HCT116 (cell line): ENCODE measurements at regions not wholly inside any gene's neighbourhood (a gene's known extent, or its start where the extent isn't known, plus 50 kb on each side); places are given as distances from the start of the nearest gene placed in this dataset.

Source experiments
- ATAC-seq: fragments of 200-7000 bp; cut with Tn5 transposase; 2 replicates; pipeline ENCODE4 v1.9.1; 2020; ENCODE audit warnings: mild to moderate bottlenecking, moderate library complexity
- BruUV-seq: library from RNA; stranded (reverse); fragments of 400-500 nt; replicated peaks from 2 replicates; lab custom pipeline; 2021; lab: Mats Ljungman, UMichigan
- CTCF ChIA-PET: fragments of 300-600 bp; sonication (Branson Sonifier 250); formaldehyde crosslinking; loops from one replicate; lab custom pipeline; 2021; ENCODE audit warnings: antibody characterized with exemption; lab: Charles Lee
- POLR2A ChIA-PET: fragments of 300-600, 350-600 bp; sonication (Branson Sonifier 250); formaldehyde crosslinking; loops from one replicate; lab custom pipeline; 2021; ENCODE audit warnings: antibody characterized with exemption; lab: Charles Lee
- RAD21 ChIA-PET, 2 experiments: fragments of 300-600 bp; sonication (Branson Sonifier 250); formaldehyde crosslinking; loops; one replicate each; lab custom pipeline; 2023; ENCODE audit warnings: low total read pairs in 2 of 2; ENCODE audit not compliant: uncharacterized antibody in 2 of 2, unreplicated experiment in 2 of 2, low non-redundant PET in 1 of 2; lab: Charles Lee
- DNase-seq: peaks from one replicate; pipeline ENCODE4 v3.0.0-alpha.2; 2010; ENCODE audit warnings: low read depth, low spot score
- H2AFZ ChIP-seq: fragments of 200-600 bp; shearing (Covaris generic), sonication (generic); 2 replicates; pipeline ENCODE4 v1.6.1; 2017; ENCODE audit warnings: low read depth, mixed run types, mixed read lengths, antibody characterized with exemption, low read length; ENCODE audit not compliant: poor library complexity, severe bottlenecking
- H3K27ac ChIP-seq: 2 replicates; pipeline ENCODE4 v1.5.1; 2012; ENCODE audit warnings: low read depth, low read length
- H3K27me3 ChIP-seq: fragments of 200-600 bp; sonication (generic); 2 replicates; pipeline ENCODE4 v1.6.1; 2016; ENCODE audit warnings: mixed run types, low read length, mixed read lengths; ENCODE audit not compliant: insufficient read depth
- H3K36me3 ChIP-seq, 2 experiments: fragments of 200-500 bp in 1 of 2; fragments of 200-600 bp in 1 of 2; sonication (Bioruptor generic) in 1 of 2; sonication (generic) in 1 of 2; 2 replicates each; pipeline versions ENCODE4 v1.5.1 to v1.6.1; 2014 to 2016; ENCODE audit warnings: low read length in 2 of 2, inconsistent platforms in 1 of 2, mixed read lengths in 1 of 2, mixed run types in 1 of 2; ENCODE audit not compliant: insufficient read depth in 2 of 2, control insufficient read depth in 1 of 2
- H3K4me1 ChIP-seq, 2 experiments: fragments of 200-600 bp in 1 of 2; sonication (generic) in 1 of 2; 2 replicates each; pipeline versions ENCODE4 v1.5.1 to v1.6.1; 2012 to 2017; ENCODE audit warnings: low read length in 2 of 2, inconsistent platforms in 1 of 2, mild to moderate bottlenecking in 1 of 2, mixed read lengths in 1 of 2, mixed run types in 1 of 2, moderate library complexity in 1 of 2; ENCODE audit not compliant: insufficient read depth in 2 of 2, control insufficient read depth in 1 of 2
- H3K4me2 ChIP-seq: fragments of 200-600 bp; sonication (generic); 2 replicates; pipeline ENCODE4 v1.6.1; 2017; ENCODE audit warnings: mixed run types, low read length, mixed read lengths
- H3K4me3 ChIP-seq, 2 experiments: fragments of 200-600 bp in 1 of 2; sonication (generic) in 1 of 2; replicated peaks in 1 of 2; 2 replicates each; pipeline ENCODE4 v1.5.1; 2011 to 2016; ENCODE audit warnings: low read length in 2 of 2, control low read depth in 1 of 2, low read depth in 1 of 2, mild to moderate bottlenecking in 1 of 2, mixed read lengths in 1 of 2, mixed run types in 1 of 2
- H3K79me2 ChIP-seq: fragments of 200-600 bp; sonication (generic); 2 replicates; pipeline ENCODE4 v1.6.1; 2017; ENCODE audit warnings: mild to moderate bottlenecking, mixed run types, low read length, moderate library complexity, mixed read lengths; ENCODE audit not compliant: insufficient read depth
- H3K9ac ChIP-seq: fragments of 200-600 bp; sonication (generic); 2 replicates; pipeline ENCODE4 v1.6.1; 2016; ENCODE audit warnings: low read length, mixed read lengths
- H3K9me2 ChIP-seq: fragments of 200-600 bp; sonication (generic), shearing (Covaris generic); 2 replicates; pipeline ENCODE4 v1.6.1; 2017; ENCODE audit warnings: mixed run types, mild to moderate bottlenecking, moderate library complexity; ENCODE audit not compliant: insufficient read depth
- H3K9me3 ChIP-seq, 2 experiments: fragments of 200-500 bp in 1 of 2; fragments of 200-600 bp in 1 of 2; sonication (Bioruptor generic) in 1 of 2; sonication (generic) in 1 of 2; 2 replicates each; pipeline ENCODE4 v1.6.1; 2014 to 2017; ENCODE audit warnings: low read length in 2 of 2, mixed read lengths in 2 of 2, inconsistent platforms in 1 of 2, low read depth in 1 of 2, mild to moderate bottlenecking in 1 of 2, mixed run types in 1 of 2, moderate library complexity in 1 of 2; ENCODE audit not compliant: control insufficient read depth in 1 of 2, insufficient read depth in 1 of 2
- H4K20me1 ChIP-seq: fragments of 200-600 bp; sonication (generic), shearing (Covaris generic); 2 replicates; pipeline ENCODE4 v1.6.1; 2017; ENCODE audit warnings: mixed run types, mild to moderate bottlenecking, moderate library complexity; ENCODE audit not compliant: insufficient read depth
- ATF3 ChIP-seq: IDR thresholded peaks from 2 replicates; pipeline ENCODE4 v1.6.1; 2012
- EGR1 ChIP-seq: IDR thresholded peaks from 2 replicates; pipeline ENCODE4 v1.6.1; 2012; ENCODE audit warnings: low read depth
- FOSL1 ChIP-seq: IDR thresholded peaks from 2 replicates; pipeline ENCODE4 v1.6.1; 2012; ENCODE audit warnings: low read depth
- JUND ChIP-seq: IDR thresholded peaks from 2 replicates; pipeline ENCODE4 v1.6.1; 2012
- MAX ChIP-seq: IDR thresholded peaks from 2 replicates; pipeline ENCODE4 v1.6.1; 2012
- POLR2A ChIP-seq: IDR thresholded peaks from 2 replicates; pipeline ENCODE4 v1.7.0; 2011; ENCODE audit warnings: borderline replicate concordance; ENCODE audit not compliant: insufficient read depth, insufficient read length; ENCODE audit errors: extremely low read depth
- POLR2AphosphoS5 ChIP-seq: IDR thresholded peaks from 2 replicates; pipeline ENCODE4 v1.6.1; 2011; ENCODE audit warnings: mild to moderate bottlenecking, low read depth, low read length, moderate library complexity
- RAD21 ChIP-seq: IDR thresholded peaks from 2 replicates; pipeline ENCODE4 v1.6.1; 2012; ENCODE audit warnings: low read depth, mild to moderate bottlenecking
- REST ChIP-seq: IDR thresholded peaks from 2 replicates; pipeline ENCODE4 v1.6.1; 2012; ENCODE audit warnings: low read depth
- TCF7L2 ChIP-seq: IDR thresholded peaks from 2 replicates; pipeline ENCODE4 v1.7.0; 2011; ENCODE audit warnings: borderline replicate concordance, inconsistent platforms; ENCODE audit not compliant: insufficient read depth, insufficient read length; ENCODE audit errors: extremely low read depth
- ZBTB33 ChIP-seq: IDR thresholded peaks from 2 replicates; pipeline ENCODE4 v1.6.1; 2011; ENCODE audit warnings: mild to moderate bottlenecking, low read length, moderate library complexity; ENCODE audit not compliant: insufficient replicate concordance; ENCODE audit errors: extremely low read depth
- ZFX ChIP-seq: fragments of 450-650 bp; IDR thresholded peaks from 2 replicates; pipeline ENCODE4 v1.6.1; 2017
- intact Hi-C: fragments of 100-400 bp; cut with micrococcal nuclease; formaldehyde crosslinking; loops from 2 replicates; pipeline ENCODE4 v1.10.0; 2022

- intact Hi-C loops = loop anchor here (10.0 kb wide), 1 partner anchor 704 kb away; no protein-coding TSS in a partner anchor
- H3K9me3 ChIP-seq = no peaks in the 10 kb centered on the region
- H2AFZ ChIP-seq = no peak overlapping the region
- no peaks in the 10 kb centered on the region for H3K9me2 ChIP-seq
- ATAC-seq = no peak
- H3K4me3 ChIP-seq = no peak overlapping the region
- no peak overlapping the region for H3K27ac ChIP-seq
- TF ChIP-seq ZFX = no peak
- no peak for DNase-seq
- H3K27me3 ChIP-seq = no peaks in the 10 kb centered on the region
- H3K4me1 ChIP-seq = no peaks in the 10 kb centered on the region
- ChIA-PET RAD21 (no interaction called here), POLR2A (no interaction called here), CTCF (no interaction called here)
- H3K4me2 ChIP-seq = no peak overlapping the region
- BruUV-seq = no TSS peak
- H3K36me3 ChIP-seq = no peaks in the 10 kb centered on the region
- no peak overlapping the region for H3K9ac ChIP-seq
- no peaks in the 10 kb centered on the region for H3K79me2 ChIP-seq
- no peaks in the 10 kb centered on the region for H4K20me1 ChIP-seq
These were observed 828.9 kb upstream of the NXPH2 start for GRCh38 chr2:139609109-139609508.

- H3K4me2 ChIP-seq = no peak overlapping the region
- H4K20me1 ChIP-seq = no peaks in the 10 kb centered on the region
- no peak overlapping the region for H3K27ac ChIP-seq
- RAD21 ChIA-PET = no interaction called here
- ATAC-seq (no peak), DNase-seq (no peak)
- intact Hi-C loops = loop anchor here (10.0 kb wide), 1 partner anchor 701 kb away; no protein-coding TSS in a partner anchor
- H3K9me2 ChIP-seq = no peaks in the 10 kb centered on the region
- no peak overlapping the region for H3K9ac ChIP-seq
- H3K79me2 ChIP-seq = no peaks in the 10 kb centered on the region
- no peaks in the 10 kb centered on the region for H3K4me1 ChIP-seq
- POLR2A ChIA-PET = no interaction called here
- no peaks in the 10 kb centered on the region for H3K27me3 ChIP-seq
- no peak for TF ChIP-seq EGR1
- no peak for TF ChIP-seq RAD21
- no peak for TF ChIP-seq TCF7L2
- no peak for TF ChIP-seq ZFX
- TF ChIP-seq REST = no peak
- TF ChIP-seq ZBTB33 = no peak
- no peak for TF ChIP-seq MAX
- TF ChIP-seq JUND = no peak
- no peak for TF ChIP-seq POLR2A
- no peak for TF ChIP-seq FOSL1
- no peak for TF ChIP-seq ATF3
- no peak for TF ChIP-seq POLR2AphosphoS5
- BruUV-seq = no TSS peak
- no peaks in the 10 kb centered on the region for H3K9me3 ChIP-seq
- no peak overlapping the region for H3K4me3 ChIP-seq
- H2AFZ ChIP-seq = no peak overlapping the region
- CTCF ChIA-PET = no interaction called here
- H3K36me3 ChIP-seq = no peaks in the 10 kb centered on the region
These were observed 825.5 kb upstream of the NXPH2 start for GRCh38 chr2:139605668-139606067.
